Keratinocyte (primary cell): ENCODE measurements at regions not wholly inside any gene's neighbourhood (a gene's known extent, or its start where the extent isn't known, plus 50 kb on each side); places are given as distances from the start of the nearest gene placed in this dataset.

Experiments
- DNase-seq: peaks from one replicate; pipeline ENCODE4 v3.0.0-alpha.2; 2011; ENCODE audit warnings: low read depth, missing footprints, low spot score
- FAIRE-seq: peaks from 2 replicates; lab custom pipeline; 2011; peaks lifted over from hg19 to GRCh38; lab: Jason Lieb, UNC
- H2AFZ ChIP-seq: 2 replicates; pipeline ENCODE4 v1.6.0; 2012; ENCODE audit warnings: low read length, control low read depth, inconsistent platforms; ENCODE audit not compliant: control insufficient read depth
- H3K27ac ChIP-seq: 2 replicates; pipeline ENCODE4 v1.5.1; 2011; ENCODE audit warnings: low read length; ENCODE audit not compliant: control insufficient read depth, insufficient read depth
- H3K27me3 ChIP-seq: 3 replicates; pipeline ENCODE4 v1.6.0; 2011; ENCODE audit warnings: low read length; ENCODE audit not compliant: control insufficient read depth, insufficient read depth; ENCODE audit errors: extremely low read depth
- H3K36me3 ChIP-seq, 2 experiments: 2 replicates in 1 of 2; 3 replicates in 1 of 2; pipeline ENCODE4 v1.5.1; 2011; ENCODE audit warnings: low read length in 2 of 2, mild to moderate bottlenecking in 1 of 2; ENCODE audit not compliant: control insufficient read depth in 2 of 2, insufficient read depth in 2 of 2; ENCODE audit errors: extremely low read depth in 1 of 2
- H3K4me1 ChIP-seq: 3 replicates; pipeline ENCODE4 v1.5.1; 2011; ENCODE audit warnings: low read length; ENCODE audit not compliant: control insufficient read depth, insufficient read depth; ENCODE audit errors: extremely low read depth
- H3K4me2 ChIP-seq: 3 replicates; pipeline ENCODE4 v1.6.0; 2011; ENCODE audit warnings: low read depth, low read length; ENCODE audit not compliant: control insufficient read depth, insufficient read depth; ENCODE audit errors: extremely low read depth
- H3K4me3 ChIP-seq, 3 experiments: fragments of 200-600 bp in 1 of 3; sonication (generic) in 1 of 3; 2 replicates in 2 of 3; 3 replicates in 1 of 3; pipeline ENCODE4 v1.5.1; 2011 to 2016; ENCODE audit warnings: low read length in 3 of 3, mild to moderate bottlenecking in 3 of 3, control low read depth in 2 of 3, inconsistent platforms in 1 of 3, low read depth in 1 of 3, mixed read lengths in 1 of 3, mixed run types in 1 of 3, moderate library complexity in 1 of 3; ENCODE audit not compliant: control insufficient read depth in 2 of 3, insufficient read depth in 2 of 3; ENCODE audit errors: extremely low read depth in 1 of 3
- H3K79me2 ChIP-seq: 2 replicates; pipeline ENCODE4 v1.6.0; 2012; ENCODE audit warnings: low read length; ENCODE audit not compliant: control insufficient read depth, insufficient read depth
- H3K9ac ChIP-seq: 3 replicates; pipeline ENCODE4 v1.6.0; 2011; ENCODE audit warnings: low read length; ENCODE audit not compliant: control insufficient read depth, insufficient read depth; ENCODE audit errors: extremely low read depth
- H3K9me1 ChIP-seq: 3 replicates; pipeline ENCODE4 v1.6.0; 2011; ENCODE audit warnings: low read length; ENCODE audit not compliant: control insufficient read depth, insufficient read depth; ENCODE audit errors: extremely low read depth
- H3K9me3 ChIP-seq: 2 replicates; pipeline ENCODE4 v1.5.1; 2012; ENCODE audit warnings: low read depth, low read length; ENCODE audit not compliant: control insufficient read depth
- H4K20me1 ChIP-seq: 3 replicates; pipeline ENCODE4 v1.6.0; 2011; ENCODE audit warnings: low read length; ENCODE audit not compliant: control insufficient read depth, insufficient read depth; ENCODE audit errors: extremely low read depth
- EZH2 ChIP-seq: IDR thresholded peaks from one replicate; pipeline ENCODE4 v1.6.1; 2012; ENCODE audit warnings: inconsistent platforms, mild to moderate bottlenecking, low read length, moderate library complexity
- dilution Hi-C: fragments of 300-500 bp; cut with MboI; formaldehyde crosslinking; loops from one replicate; pipeline ENCODE4 v1.7.0; 2020; ENCODE audit warnings: low sequenced_read_pairs; ENCODE audit not compliant: extremely low pct_ligation_motif_present
- TF ChIP-seq, protein P1 (sequence below), 3 experiments: IDR thresholded peaks in 1 of 3; conservative IDR thresholded peaks in 1 of 3; optimal IDR thresholded peaks in 1 of 3; 2 replicates in 2 of 3; 3 replicates in 1 of 3; pipeline versions ENCODE3 to v1.5.1; 2011; ENCODE audit warnings: low read length in 3 of 3, mild to moderate bottlenecking in 3 of 3, moderate library complexity in 2 of 3, control low read depth in 1 of 3, inconsistent platforms in 1 of 3; ENCODE audit not compliant: insufficient read depth in 2 of 3; ENCODE audit errors: extremely low read depth in 1 of 3

DNA sequence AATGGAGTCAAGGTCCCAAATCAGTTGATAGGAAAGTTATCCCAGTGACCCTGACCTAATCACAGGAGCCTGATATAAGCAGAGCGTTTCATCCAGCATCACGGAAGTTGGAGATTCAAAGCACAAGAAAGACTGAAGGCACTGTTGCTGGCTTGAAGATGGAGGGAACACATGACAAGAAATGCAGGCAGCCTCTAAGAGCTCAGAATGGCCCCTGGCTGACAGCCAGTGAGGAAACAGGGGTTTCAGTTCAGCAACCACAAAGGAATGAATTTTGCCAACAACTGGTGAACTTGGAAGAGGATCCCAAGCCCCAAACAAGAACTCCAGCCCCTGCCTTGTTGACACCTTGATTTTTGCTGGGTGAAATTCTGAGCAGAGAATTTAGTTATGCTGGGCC is 778.5 kb downstream of the MAFB start:
- TF ChIP-seq, protein P1, sequence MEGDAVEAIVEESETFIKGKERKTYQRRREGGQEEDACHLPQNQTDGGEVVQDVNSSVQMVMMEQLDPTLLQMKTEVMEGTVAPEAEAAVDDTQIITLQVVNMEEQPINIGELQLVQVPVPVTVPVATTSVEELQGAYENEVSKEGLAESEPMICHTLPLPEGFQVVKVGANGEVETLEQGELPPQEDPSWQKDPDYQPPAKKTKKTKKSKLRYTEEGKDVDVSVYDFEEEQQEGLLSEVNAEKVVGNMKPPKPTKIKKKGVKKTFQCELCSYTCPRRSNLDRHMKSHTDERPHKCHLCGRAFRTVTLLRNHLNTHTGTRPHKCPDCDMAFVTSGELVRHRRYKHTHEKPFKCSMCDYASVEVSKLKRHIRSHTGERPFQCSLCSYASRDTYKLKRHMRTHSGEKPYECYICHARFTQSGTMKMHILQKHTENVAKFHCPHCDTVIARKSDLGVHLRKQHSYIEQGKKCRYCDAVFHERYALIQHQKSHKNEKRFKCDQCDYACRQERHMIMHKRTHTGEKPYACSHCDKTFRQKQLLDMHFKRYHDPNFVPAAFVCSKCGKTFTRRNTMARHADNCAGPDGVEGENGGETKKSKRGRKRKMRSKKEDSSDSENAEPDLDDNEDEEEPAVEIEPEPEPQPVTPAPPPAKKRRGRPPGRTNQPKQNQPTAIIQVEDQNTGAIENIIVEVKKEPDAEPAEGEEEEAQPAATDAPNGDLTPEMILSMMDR (optimal IDR thresholded peaks at IDR 0.05 in 1 of 3, IDR thresholded peaks at IDR 0.05 in 1 of 3, conservative IDR thresholded peaks at IDR 0.05 in 1 of 3; ENCODE audit: extremely low read depth in 1 of 3, insufficient read depth in 2 of 3, low read length in 3 of 3) = no peak
- no peak for TF ChIP-seq EZH2
- dilution Hi-C loops = no loop called here
- Histone ChIP-seq H3K4me3 (no peak overlapping the region), H3K4me2 (no peak overlapping the region), H3K36me3 (no peaks in the 10 kb centered on the region), H3K9ac (no peak overlapping the region), H4K20me1 (no peaks in the 10 kb centered on the region), H3K27me3 (no peaks in the 10 kb centered on the region), H3K79me2 (no peaks in the 10 kb centered on the region), H3K27ac (no peak overlapping the region), H3K4me1 (no peaks in the 10 kb centered on the region), H3K9me3 (no peaks in the 10 kb centered on the region), H3K9me1 (no peaks in the 10 kb centered on the region), H2AFZ (no peak overlapping the region)
- FAIRE-seq = no peak
- DNase-seq = no peak

DNA sequence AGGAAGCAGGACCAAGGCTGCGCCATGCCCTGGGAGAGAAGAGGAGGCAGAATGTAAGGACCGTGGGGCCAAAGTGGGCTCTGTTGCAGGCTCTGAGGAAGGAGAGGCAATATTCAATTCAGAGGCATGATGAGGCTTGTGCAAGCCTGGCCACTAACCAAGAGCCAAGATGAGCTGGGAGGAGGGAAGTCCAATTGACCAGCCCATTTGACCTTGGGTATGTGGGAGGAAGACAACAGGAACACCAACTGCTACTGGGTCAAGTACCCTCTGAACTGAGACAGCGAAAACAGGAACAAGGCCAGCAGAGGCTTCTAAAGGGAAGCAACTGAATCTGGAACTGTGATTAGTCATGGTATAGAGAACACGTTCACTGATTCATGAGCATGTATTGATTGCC is 779.6 kb downstream of the MAFB start:
- H3K9me3 ChIP-seq = no peaks in the 10 kb centered on the region
- H3K4me3 ChIP-seq = no peak overlapping the region
- TF ChIP-seq EZH2 = no peak
- TF ChIP-seq, protein P1 (optimal IDR thresholded peaks at IDR 0.05 in 1 of 3, IDR thresholded peaks at IDR 0.05 in 1 of 3, conservative IDR thresholded peaks at IDR 0.05 in 1 of 3; ENCODE audit: extremely low read depth in 1 of 3, insufficient read depth in 2 of 3, low read length in 3 of 3) = no peak
- no peaks in the 10 kb centered on the region for H4K20me1 ChIP-seq
- dilution Hi-C loops = no loop called here
- H3K9me1 ChIP-seq = no peaks in the 10 kb centered on the region
- no peaks in the 10 kb centered on the region for H3K79me2 ChIP-seq
- FAIRE-seq = no peak
- no peak for DNase-seq
- no peak overlapping the region for H2AFZ ChIP-seq
- no peak overlapping the region for H3K27ac ChIP-seq
- H3K36me3 ChIP-seq = no peaks in the 10 kb centered on the region
- H3K9ac ChIP-seq = no peak overlapping the region
- no peaks in the 10 kb centered on the region for H3K4me1 ChIP-seq
- no peaks in the 10 kb centered on the region for H3K27me3 ChIP-seq
- H3K4me2 ChIP-seq = no peak overlapping the region
